Epithelial cell of esophagus (primary cell): ENCODE measurements at regions not wholly inside any gene's neighbourhood (a gene's known extent, or its start where the extent isn't known, plus 50 kb on each side); places are given as distances from the start of the nearest gene placed in this dataset.

Experiments used
- DNase-seq: peaks from one replicate; pipeline ENCODE4 v3.0.0; 2010; ENCODE audit warnings: low read depth
- H3K4me3 ChIP-seq: 2 replicates; pipeline ENCODE4 v1.5.1; 2011; ENCODE audit warnings: mild to moderate bottlenecking, low read length, control low read depth
- CTCF ChIP-seq: IDR thresholded peaks from 2 replicates; pipeline ENCODE4 v1.5.1; 2011; ENCODE audit warnings: low read depth, mild to moderate bottlenecking, low read length, control low read depth, inconsistent platforms; ENCODE audit not compliant: insufficient read depth; ENCODE audit errors: missing control alignments

DNA sequence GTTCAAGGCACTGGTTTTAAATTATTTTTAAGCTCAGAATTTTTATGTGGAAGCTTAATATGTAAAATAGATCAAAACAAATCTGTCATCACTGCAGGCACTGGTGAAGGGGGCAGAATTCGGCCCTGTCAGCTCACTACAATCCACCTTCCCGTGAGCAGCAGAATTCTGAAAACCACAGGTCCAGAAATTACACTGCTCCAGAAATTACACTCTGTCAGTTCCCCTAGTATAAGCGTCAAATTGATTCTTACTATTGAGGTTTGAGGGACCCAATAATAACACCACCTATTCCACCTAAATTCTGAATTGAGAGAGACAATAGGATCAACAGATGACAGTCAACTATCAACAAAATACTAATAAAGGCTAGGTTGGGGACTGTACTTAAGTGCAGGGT, 245.5 kb downstream of the PHLDA1 start:
- TF ChIP-seq CTCF: no peak
- H3K4me3 ChIP-seq: no peak overlapping the region
- no peak for DNase-seq

GRCh38 chr12:75784591-75784990, 247.0 kb downstream of the PHLDA1 start:
- DNase-seq: peak; percentile 24
- TF ChIP-seq CTCF: no peak
- H3K4me3 ChIP-seq: no peak overlapping the region

DNA sequence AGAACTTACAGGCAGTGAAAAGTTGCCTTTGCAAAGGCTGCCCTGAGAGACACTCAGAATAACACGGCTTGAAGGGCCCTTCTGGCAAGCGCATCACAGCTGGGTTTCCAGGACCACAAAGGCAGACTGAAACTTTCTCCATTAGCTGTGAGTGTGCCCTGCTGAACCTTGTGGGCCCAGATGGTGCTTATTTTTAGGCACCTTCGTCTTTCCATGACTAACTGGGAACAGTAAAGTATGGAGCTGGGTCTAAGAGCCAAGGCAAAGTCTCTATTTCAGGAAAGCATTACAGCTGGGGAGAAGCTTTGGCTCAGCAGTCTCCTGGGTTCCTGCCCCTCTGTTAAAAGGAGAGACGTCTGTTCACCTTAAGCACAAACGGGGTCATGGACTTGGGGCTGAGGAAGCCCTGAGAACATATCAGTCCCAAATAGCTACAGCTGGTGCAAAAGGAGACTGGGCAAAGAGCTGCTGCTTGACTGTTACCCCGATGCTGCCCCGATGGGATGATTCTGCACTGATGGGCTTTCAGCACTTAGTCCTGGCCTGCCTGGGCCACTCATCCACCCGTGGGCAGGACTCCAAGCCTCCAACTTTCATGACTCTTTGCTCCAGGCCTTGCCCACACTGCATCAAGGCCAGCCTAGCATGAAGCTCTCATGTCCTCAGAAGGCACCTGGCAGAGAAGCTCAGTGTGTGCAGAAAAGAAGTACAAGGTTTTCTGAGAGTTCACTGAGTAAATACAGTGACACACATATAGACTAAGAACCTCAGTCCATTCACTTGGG, 248.3 kb downstream of the PHLDA1 start:
- no peak for TF ChIP-seq CTCF
- DNase-seq: peak; percentile 20
- H3K4me3 ChIP-seq: no peak overlapping the region

DNA sequence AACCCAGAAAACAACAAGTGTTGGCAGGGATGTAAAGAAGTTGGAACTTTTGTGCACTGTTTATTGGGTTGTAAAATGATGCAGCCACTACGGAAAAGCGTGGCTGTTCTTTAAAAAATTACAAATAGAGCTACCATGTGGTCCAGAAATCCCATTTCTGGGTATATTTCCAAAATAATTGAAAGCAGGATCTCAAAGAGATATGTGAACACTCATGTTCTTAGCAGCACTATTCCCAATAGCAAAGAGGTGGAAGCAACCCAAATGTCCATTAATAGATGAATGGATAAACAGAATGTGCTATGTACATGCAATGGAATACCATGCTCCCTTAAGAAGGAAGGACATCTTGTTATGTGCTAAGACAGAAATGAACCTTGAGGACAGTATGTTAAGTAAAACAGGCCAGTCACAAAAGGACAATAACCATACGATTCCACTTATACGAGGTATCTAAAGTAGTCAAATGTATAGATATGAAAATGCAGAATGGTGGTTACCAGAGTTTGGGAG, 249.5 kb downstream of the PHLDA1 start:
- no peak for TF ChIP-seq CTCF
- no peak overlapping the region for H3K4me3 ChIP-seq
- no peak for DNase-seq

DNA sequence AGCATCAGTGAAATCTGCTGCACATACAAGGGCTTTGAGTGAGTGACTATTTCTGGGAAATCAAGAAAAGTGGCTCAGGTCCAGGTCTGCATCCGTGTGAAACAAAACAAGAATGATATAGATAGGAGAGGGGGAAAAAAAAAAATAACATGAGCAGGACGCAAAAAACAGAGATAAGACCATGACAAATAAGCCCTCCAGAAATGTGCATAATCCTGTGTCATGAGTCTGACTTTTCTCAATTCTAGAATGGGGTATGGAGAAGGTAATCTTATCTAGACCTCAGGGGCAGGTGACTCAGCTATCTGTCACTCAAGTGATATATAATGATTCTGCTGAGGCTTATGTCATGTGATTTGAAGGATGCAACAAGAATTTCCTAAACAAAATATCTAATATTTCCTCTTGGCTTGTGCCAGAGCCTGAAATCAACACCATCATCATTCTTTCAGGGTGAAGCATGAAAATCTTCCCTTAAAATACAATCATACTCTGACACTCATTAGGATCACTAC, 250.0 kb downstream of the PHLDA1 start:
- no peak for TF ChIP-seq CTCF
- peak; percentile 92 for DNase-seq
- H3K4me3 ChIP-seq: no peak overlapping the region

GRCh38 chr12:75779891-75780496, 251.6 kb downstream of the PHLDA1 start:
- DNase-seq: no peak
- no peak overlapping the region for H3K4me3 ChIP-seq
- no peak for TF ChIP-seq CTCF
